Bone marrow (tissue), 2 donors: ENCODE measurements at regions not wholly inside any gene's neighbourhood (a gene's known extent, or its start where the extent isn't known, plus 50 kb on each side); places are given as distances from the start of the nearest gene placed in this dataset.
A peak's percentile ranks its signal among the peaks of the same experiment; 100 is the strongest.
"Not testable (repeated sequence)": the region's sequence is repeated elsewhere in the genome, so short reads cannot be mapped to it uniquely, and the experiment has no call there.

ENCODE experiments used
- DNase-seq, 2 donors: peaks; one replicate each; lab custom pipeline; 2025; lab: John Stamatoyannopoulos, UW

DNA sequence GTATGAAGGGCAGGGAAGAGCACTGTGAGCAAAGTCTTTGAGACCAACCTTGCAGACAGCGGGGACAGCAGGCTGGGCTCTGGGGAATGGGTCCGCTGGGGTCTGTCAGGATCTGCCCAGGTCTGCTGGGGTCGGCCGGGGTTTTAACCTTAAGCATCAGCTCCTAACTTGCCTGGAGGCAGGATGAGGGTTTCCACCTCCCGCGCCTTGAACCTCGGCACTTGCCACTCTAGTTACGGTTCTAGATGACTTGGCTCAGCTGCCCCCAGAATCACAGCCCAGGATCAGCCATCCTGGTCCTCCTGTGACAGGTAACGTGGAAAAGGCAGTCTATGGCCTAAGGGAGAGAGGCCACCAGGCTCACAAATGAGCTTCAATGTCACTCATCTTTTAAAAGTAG lies 50.4 kb upstream of the CACUL1 start:
- DNase-seq = no peak

DNA sequence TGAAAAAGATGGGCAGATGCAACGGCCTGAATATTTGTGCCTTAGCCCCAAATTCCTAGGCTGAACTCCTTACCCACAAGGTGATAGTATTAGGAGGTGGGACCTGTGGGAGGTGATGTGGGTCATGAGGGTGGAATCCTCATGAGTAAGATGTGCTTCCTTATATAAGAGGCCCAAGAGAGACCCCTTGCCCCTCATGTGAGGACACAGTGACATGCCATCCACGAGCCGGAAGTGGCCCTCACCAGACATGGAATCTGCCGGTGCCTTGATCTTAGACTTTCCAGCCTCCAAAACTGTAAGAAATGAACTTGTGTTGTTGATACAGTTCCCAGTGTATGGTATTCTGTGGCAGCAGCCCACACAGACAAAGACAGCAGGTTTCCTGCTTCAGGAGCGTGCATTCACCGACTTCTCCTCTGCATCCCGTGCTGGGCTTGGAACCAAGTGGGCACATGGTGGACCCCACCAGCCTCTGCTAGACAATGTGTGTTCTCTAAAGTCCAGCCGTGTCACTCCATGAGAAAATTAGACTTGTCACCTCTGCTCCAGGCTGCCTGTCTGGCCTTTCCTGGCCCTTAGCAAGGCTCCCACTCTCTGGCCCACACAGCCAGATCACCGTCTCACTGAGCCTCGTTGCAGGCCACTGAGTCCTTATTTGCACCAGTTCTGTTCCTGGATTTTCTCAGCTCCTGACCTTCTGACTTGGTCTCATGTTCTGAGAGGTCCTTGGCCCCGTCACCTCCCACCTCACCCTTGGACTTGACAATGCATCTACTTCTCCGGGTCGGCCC lies 52.9 kb upstream of the CACUL1 start:
- no peak for DNase-seq

DNA sequence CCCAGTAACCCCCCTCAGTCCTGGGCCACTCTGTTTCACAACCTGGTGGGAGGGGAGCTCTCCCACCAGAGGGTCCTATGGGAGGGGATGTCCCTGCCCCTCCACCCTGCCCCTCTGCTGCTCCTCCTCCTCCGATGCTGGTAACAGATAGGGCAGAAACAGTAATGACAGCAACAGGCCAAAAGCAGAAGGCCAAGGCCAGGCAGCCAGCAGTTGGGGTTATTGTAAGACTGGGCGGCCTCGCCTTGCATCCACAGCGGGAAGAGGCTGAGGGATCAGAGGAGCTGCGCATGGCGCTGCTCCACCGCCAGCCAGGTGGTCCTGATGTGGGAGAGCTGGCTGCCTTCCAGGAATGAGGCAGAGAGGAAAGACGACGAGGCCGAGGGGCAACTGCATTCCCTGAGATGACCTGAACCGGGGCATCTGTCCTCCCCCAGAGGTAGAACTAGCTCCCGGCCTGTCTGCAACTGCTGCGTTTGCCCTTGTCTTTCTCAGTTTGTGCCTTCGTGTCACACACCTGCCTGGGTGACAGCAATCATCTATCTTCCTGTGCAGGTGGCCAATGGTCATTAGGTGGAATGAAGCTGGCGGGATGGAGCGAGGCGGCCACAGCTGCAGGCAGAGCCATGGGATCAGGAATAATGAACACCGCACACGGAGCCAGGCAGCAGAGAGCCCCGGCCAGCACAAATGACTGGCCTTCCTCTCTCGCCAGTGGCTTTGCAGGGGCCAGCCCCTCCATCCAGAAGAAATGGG lies 54.0 kb upstream of the CACUL1 start:
- DNase-seq = no peak

DNA sequence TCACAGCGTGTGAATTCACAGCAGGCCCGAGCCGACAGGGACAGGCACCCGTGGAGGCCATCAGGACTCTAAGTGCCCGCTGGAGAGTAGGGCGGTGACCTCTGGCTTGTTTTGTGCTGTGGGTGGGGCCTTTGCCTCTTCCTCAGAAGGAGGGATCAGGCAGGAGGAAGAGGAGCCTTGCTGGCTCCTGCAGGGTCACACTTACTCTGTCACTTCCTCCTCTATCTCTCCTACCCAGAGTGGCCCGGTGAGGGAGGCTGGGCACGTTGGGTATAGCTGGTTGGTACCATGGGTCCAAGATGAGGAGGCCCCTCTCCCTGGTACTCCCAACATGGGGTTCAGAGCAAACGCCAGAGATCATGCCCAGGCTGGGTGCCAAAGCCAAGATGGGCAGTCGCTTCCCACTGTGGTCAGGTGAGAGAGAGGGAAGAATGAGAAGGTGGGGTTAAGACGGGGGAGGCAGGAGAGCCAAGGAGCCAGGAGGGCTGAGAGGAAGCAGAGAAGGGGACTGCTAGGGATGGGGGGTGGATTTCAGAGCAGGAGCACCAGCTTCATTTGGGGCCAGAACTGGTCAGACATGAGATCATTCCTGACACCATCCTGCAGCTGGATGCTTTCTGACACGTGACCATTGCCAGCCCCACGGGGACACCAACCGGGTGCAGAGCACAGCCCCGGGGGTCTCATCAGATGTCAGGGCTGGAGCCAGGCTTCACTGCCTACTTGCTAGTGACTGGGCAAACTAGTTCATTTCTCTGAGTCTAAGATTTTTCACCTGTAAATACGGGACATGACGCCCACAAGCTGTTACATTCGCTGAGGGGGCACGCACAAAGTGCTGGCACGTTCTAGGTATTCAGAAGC lies 54.8 kb upstream of the CACUL1 start:
- no peak for DNase-seq

DNA sequence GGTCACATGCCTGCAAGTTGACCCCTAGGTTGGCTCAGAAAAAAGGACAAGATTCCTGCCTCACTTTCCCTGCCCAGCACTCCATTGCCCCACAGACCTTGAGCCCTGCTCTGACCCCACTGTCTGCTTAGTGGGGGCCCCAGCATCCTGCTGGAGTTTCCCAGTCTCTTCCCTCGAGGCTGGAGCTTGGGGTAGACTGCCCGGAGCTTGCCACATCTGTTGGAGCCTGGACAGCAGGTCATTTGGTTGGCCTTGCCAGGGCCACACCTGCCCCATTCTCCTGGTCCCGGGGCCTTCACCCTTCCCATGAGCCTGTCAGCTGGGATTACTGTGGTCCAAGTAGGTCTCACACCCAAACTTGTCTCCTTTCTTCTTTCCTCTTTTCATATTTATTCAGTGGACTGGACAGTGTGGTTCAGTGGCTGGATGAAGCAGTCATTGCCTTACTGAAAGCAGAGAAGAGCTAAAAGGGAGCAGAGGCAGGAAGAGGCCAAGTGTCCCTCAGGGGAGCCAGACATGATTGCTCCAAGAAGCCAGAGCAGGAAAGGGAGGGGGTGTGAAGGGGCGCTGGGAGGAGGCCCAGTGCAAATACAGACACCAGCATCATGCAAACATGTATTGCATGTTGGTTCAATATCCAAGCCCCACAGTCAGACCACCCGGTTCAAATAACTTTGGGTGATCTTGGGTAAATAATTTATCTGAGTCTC lies 56.2 kb upstream of the CACUL1 start:
- DNase-seq = no peak

DNA sequence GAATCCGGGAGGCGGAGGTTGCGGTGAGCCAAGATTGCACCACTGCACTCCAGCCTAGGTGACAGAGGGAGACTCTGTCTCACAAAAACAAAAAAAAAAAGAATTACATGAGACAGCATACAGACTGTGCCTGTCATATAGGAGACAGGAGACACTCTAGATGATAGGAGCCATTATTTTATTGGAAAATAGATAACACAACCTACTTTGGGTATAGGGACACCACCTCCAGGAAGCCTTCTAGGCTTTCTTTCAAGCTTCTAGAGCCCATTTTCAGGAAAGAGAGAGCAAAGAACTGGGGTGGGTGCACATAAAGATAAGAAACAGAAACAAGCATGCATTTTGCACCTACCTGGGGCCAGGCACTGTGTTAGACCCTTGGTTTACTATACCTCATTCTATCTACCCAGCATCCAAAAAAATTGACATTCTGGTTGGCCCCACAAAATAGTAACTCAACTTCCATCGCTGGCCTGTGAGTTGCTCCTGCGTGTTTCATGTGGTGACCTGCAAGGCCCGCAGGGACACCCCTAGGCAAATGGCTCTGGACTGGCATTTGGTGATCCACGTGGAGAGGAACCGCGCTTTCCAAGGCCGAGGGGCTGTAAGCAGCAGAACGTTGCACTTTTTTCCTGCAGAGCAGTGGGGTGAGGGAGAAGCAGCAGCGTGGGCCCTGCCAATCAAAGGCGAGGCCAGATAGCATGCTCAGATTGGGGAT lies 57.1 kb upstream of the CACUL1 start:
- no peak for DNase-seq

DNA sequence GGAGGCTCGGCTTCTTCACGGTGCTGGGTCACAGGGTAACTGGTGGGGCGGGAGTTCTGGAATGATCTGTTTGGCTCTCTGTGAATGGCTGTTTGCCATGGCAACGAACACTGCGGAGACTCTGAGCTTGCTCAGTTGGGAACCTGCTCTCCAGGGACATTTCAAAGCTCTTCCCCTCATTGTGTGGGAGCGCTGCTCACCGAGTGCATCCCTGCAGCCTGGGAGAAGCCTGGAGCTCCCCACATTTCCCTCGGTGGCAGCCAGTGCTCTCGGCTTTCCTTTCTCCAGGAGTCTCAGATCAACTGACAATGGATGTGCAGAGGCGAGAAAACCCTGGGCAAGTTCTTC lies 57.6 kb upstream of the CACUL1 start:
- DNase-seq = no peak

DNA sequence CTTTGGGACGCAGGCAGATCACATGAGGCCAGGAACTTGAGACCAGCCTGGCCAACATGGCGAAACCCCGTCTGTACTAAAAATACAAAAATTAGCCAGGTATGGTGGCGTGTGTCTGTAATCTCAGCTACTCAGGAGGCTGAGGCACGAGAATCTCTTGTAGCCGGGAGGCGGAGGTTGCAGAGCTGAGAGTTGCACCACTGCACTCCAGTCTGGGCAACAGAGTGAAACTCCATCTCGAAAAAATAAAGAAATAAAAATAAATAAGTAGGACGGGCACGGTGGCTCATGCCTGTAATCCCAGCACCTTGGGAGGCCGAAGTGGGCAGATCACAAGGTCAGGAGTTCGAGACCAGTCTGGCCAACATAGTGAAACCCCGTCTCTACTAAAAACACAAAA lies 58.2 kb upstream of the CACUL1 start:
- DNase-seq = not testable (repeated sequence)

DNA sequence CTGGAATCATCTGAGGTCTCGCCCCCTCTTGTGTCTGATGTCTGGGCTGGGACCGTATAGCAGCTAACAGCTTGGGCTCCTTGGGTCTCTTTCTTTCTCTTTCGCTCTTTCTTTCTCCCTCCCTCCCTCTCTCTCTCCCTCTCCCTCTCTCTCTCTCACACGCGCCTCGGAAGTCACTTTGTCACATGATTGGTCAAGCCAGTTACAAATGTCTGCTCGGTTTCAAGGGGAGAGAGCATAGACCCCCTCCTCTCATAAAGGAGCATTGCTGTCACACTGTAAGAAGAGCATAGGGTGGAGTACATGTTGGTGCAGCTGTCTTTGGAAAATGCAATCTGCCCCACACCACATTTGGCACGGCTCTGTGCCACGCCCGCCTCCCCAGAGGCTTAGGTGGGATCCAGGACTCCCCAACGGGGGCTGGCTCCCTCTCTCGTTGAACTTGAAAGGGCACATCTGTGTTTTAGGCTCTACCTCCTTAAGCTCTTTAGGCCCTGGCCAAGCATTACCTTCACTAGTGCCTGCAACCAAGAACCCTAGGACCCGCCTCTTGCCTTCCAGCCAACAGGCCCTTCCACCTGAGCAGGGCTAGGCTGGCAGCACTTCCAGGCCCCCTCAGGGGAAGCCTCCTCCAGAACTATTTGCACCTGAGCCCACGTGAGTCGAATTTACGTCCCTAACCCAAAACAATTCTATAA lies 61.9 kb upstream of the CACUL1 start:
- no peak for DNase-seq

DNA sequence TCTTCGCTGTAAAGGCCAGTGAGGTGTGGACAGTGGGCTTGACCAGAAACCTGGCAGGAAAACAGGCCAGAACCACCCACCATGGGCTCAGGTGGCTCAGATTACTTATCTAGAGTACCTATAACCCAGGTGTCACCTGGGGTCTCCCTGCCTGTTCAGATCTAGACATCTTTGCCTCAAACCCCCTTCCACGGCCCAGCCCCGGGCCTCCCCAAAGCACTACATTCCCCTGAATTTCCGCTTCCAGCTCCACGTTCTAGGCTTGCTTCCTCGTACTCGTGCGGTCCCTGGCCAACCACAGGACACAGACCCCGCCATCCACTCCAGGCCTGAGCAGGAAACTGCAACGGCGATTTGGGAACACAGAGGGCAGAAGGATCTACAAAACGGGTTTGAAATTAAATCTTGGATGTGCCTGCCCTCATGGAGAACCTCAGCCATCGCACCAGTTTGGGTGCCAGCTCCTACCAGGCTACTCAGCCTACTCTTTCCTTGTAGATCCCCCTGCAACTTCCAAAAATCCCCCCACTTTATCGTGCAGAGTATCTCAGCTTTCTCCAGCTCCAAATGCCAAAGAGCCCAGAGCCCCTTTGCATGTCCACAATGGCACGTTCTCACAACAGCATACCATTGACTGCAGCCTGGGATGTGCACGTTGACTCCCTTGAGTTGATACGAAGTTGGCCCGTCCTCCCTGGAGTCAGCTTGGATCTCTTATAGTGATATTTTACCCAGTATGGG lies 62.7 kb upstream of the CACUL1 start:
- no peak for DNase-seq

DNA sequence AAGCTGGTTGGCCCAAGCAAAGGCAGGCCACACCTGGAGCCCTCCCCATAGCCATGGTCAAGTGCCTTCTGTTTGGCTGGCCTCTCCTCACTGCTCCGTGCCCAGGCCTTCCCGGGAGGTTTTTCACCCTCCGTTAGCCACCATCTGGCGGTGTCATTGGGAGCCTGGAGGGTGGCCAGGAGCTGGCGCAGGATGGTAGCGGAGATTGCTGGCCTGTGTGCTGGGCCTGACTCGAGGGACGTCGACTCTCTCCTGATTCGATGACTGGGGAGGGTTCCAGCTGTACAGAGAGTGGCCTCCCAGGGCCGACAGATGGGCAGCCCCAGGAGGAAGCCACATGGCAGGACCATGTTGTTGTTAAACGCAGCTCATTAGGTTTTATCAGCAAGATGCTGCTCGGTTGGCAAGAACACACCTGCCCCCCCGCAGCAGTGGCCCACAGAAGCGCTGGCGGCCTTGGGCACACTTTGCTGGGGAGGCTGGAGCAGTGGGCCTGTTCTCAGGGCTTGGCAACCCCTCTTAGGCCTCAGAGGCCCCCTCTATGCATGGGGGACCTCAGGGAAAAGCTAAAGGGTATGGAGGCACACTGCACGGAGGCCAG lies 64.0 kb upstream of the CACUL1 start:
- no peak for DNase-seq

DNA sequence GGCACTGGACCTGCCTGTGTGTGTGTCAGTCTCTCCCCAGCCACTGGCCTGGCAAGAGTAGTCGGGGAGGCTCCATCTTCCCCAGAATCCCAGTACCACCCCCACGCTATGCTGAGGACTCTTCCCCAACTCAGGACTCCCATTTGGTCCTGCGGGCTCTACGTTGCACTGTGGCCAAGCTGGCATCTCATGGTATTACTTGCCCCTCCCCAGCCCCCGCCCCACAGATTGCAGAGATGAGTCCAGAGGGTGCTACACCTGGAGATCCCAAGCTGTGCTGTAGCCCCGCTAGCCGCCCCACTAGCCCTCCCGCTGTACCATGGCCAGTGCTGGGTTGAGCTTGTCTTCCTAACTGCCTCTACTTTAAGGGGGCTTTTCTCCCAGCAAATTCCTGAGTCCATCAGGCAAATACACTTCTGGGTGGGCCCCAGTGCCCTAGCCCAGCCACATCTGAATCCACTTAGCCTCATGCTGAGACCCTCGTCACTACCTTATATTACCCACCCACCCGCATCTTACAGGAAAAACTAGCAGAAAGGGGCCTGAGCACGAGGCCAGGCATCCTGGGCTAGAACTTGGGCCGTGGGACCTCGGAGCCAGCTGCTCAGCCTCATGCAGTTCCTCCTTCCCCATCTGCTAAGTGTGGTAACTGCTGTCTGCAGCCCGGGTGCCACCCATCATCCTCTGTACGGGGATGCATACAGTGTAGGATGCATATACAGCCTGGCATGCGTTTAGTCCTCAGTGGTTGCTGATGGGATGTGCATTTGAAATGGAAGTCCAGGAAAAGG lies 65.8 kb upstream of the CACUL1 start:
- no peak for DNase-seq

DNA sequence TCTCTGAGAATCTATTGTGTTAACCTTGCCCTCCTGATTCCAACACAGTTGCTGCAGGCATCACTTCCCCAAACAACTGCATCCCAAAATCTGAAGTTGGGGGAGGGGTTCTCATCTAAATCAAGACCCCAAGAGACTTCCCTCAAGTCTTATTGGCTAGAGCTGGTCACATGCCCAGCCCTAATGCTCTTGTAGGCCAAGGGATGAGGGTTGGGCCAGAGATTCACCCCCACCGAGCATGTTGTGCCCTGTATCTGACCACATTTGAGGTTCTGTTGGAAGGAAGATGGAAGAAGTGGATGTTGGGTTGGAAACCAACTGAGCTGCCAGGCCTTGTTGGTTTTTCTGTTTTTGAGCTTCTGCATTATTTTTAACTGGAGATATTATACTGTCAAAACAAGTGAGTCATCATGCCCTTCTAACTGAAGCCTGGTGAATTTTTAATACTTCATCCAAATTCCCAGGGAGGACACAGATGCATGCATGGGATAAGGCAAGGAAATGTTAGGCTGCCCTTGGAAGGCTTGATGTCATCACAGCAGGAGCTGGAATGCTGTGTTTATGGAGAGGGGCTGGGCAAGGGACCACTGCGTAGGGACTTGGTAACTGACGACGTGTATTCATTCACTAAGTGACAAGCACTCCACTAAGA lies 68.6 kb upstream of the CACUL1 start:
- no peak for DNase-seq

DNA sequence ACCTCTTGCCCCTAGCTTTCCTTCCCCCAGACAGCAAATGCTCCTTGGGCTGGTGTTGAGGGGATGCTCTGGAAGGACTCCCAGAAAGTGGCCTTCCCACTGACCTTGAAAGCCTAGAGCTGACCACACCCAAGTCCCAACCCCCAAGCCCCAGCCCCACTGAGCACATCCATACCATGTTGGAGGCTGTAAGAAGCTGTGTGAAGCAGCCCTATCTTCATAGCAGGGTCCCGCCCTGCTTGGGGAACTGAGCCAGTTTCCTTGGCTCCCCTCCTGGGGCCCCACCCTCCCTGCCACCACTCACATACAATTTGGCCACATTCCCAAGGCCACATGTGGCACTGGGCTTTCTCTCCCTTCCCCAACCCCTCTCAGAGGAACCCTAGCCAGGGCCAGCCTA lies 72.3 kb upstream of the CACUL1 start:
- no peak for DNase-seq

DNA sequence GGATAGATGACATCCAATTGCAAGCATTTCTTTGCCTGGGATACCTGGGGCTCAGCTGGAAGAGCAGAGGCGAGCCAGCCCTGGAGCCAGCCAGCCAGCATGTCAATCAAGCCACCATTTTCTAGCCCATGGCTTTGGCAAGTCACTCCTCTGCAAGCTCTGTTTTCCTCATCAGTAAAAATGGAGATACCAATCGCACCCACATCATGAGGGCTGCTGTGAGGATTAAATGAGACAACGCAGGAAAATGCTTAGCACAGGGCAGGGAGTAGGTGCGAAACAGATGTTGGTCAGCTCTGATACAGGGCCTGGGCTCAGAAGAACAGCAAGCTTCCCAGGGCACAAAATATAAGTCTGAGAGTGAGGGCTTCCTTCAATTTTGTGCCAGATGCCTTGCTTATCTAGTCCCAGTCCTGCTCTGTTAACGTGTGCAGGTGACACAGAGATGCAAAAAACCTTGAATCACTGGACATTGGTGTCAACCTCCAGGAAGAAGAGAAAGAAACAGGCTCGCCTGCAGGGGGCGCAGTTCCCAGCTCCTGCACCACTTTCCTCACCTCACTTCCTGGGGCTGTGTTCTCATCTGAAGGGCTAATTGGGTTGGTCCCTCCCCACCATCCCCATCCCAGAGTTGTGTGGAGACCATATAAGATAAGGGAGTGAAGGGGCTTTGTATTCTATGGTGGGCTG lies 72.8 kb upstream of the CACUL1 start:
- no peak for DNase-seq

DNA sequence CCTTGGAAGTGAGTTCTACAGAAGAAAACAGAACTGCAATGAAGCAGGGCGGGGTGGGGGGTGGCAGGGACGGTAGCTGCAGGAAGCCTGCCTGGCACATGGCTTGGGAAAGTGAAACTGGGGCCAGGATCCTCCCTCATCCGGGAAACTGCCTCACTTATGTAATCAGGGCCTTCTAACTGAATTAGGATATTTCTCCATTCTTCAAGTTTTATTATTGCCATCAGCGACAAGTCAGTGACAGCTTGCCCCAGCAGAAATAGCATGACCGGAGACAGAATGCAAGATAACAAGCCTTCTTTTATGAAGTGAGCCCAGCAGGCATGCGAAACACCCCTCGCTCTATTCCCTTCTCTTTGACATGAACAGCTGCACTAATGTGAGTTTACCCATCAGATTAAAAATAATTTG lies 77.5 kb upstream of the CACUL1 start:
- DNase-seq = peak in 1 of 2 donors; percentile 14

DNA sequence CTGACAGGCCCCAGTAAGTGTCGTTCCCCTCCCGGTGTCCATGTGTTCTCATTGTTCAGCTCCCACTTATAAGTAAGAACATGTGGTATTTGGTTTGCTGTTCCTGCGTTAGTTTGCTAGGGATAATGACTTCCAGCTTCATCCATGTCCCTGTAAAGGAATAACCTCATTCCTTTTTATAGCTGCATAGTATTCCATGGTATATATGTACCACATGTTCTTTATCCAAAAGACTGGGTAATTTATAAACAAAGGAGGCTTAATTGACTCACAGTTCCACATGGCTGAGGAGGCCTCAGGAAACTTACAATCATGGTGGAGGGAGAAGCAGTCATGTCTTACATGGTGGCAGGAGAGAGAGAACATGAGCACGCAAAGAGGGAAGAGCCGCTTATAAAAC lies 79.6 kb upstream of the CACUL1 start:
- DNase-seq = not testable (repeated sequence)
